Natural killer cell (primary cell): ENCODE measurements at regions not wholly inside any gene's neighbourhood (a gene's known extent, or its start where the extent isn't known, plus 50 kb on each side); places are given as distances from the start of the nearest gene placed in this dataset.

Source experiments
- ATAC-seq, 3 donors: fragments of 150-1000 bp in 2 of 3; fragments of 200-7000 bp in 1 of 3; cut with Tn5 transposase; 1 replicate in 1 of 3; 2 replicates in 2 of 3; pipeline ENCODE4 v1.10.0; 2021; ENCODE audit warnings: mild to moderate bottlenecking in 2 of 3, moderate library complexity in 2 of 3
- DNase-seq, 2 donors: peaks; one replicate each; pipeline versions ENCODE4 v3.0.0 to v3.0.0-alpha.2; 2013 to 2021; ENCODE audit warnings: mixed read lengths in 1 of 2
- H3K27ac ChIP-seq: one replicate; pipeline ENCODE4 v1.5.1; 2013; ENCODE audit warnings: mild to moderate bottlenecking, low read length
- H3K27me3 ChIP-seq: one replicate; pipeline ENCODE4 v1.6.1; 2013; ENCODE audit warnings: low read length; ENCODE audit not compliant: control insufficient read depth, insufficient read depth
- H3K36me3 ChIP-seq: one replicate; pipeline ENCODE4 v1.6.1; 2013; ENCODE audit warnings: low read length; ENCODE audit not compliant: control insufficient read depth, insufficient read depth
- H3K4me1 ChIP-seq: one replicate; pipeline ENCODE4 v1.6.1; 2013; ENCODE audit warnings: low read length; ENCODE audit not compliant: control insufficient read depth, insufficient read depth
- H3K4me3 ChIP-seq: one replicate; pipeline ENCODE4 v1.5.1; 2013; ENCODE audit warnings: low read length
- H3K9me3 ChIP-seq: one replicate; pipeline ENCODE4 v1.6.1; 2013; ENCODE audit warnings: low read length; ENCODE audit not compliant: control insufficient read depth, insufficient read depth
- H3K27ac Mint-ChIP-seq, 2 donors: one replicate each; pipeline ENCODE4 v1.8.0; 2022; ENCODE audit warnings: mild to moderate bottlenecking in 2 of 2, mixed read lengths in 2 of 2, moderate library complexity in 1 of 2
- H3K27me3 Mint-ChIP-seq, 2 donors: one replicate each; pipeline ENCODE4 v1.8.0; 2022; ENCODE audit warnings: low read depth in 2 of 2, mixed read lengths in 2 of 2
- H3K36me3 Mint-ChIP-seq: one replicate; pipeline ENCODE4 v1.8.0; 2022; ENCODE audit warnings: mixed read lengths
- H3K4me1 Mint-ChIP-seq, 2 donors: one replicate each; pipeline ENCODE4 v1.8.0; 2022; ENCODE audit warnings: mixed read lengths in 2 of 2
- H3K4me3 Mint-ChIP-seq: one replicate; pipeline ENCODE4 v1.8.0; 2022; ENCODE audit warnings: mild to moderate bottlenecking, moderate library complexity, mixed read lengths
- H3K9me3 Mint-ChIP-seq, 2 donors: one replicate each; pipeline ENCODE4 v1.8.0; 2022; ENCODE audit warnings: mixed read lengths in 2 of 2
- CTCF ChIP-seq: fragments of 200-600 bp; IDR thresholded peaks from one replicate; pipeline ENCODE4 v1.8.0; 2022; ENCODE audit warnings: antibody characterized with exemption
- WGBS: methylation state at CpG from one replicate; pipeline ENCODE4 v1.1.7; 2013; ENCODE audit warnings: missing lambda C conversion rate; ENCODE audit not compliant: insufficient coverage; 5-methylcytosine and 5-hydroxymethylcytosine counted together
- intact Hi-C: fragments of 100-400 bp; cut with micrococcal nuclease; formaldehyde crosslinking; loops from one replicate; pipeline ENCODE4 v1.14.2; 2022

DNA sequence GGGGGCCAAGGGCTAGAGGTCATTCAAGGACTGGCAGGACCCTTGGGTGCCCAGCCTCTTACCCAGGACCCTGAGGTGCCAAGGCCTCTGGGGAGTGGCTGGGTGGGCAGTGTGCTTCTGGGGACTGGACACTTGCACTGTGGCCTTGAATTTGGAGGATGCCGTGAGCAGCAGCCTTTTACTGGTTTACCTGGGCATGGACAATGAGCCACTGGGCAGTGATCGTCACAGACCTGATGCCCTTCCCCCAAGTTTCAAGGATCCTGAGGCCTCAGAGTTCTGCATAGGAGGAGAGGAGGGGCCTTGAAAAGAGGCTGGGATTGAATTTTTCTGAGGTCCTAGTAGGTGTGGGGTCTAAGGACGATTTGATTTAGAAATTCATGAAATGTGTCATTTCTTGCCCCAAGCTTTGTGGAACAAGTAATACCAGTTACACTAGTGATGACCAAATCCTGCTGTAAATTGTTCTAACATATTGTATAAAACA lies 146.1 kb upstream of the TPM1 start:
- WGBS: 79% methylated on average over 3 of the region's 3 CpGs

GRCh38 chr15:62896969-62897486 lies 145.5 kb upstream of the TPM1 start:
- 95% methylated on average over 19 of the region's 19 CpGs for WGBS
- no peaks in the 10 kb centered on the region for H3K27me3 Mint-ChIP-seq
- no peak for DNase-seq
- H3K9me3 Mint-ChIP-seq: no peaks in the 10 kb centered on the region
- Histone ChIP-seq H3K4me3 (no peak overlapping the region), H3K4me1 (no peaks in the 10 kb centered on the region), H3K9me3 (no peaks in the 10 kb centered on the region), H3K27me3 (no peaks in the 10 kb centered on the region), H3K27ac (no peak overlapping the region), H3K36me3 (no peaks in the 10 kb centered on the region)
- H3K4me1 Mint-ChIP-seq: no peaks in the 10 kb centered on the region
- TF ChIP-seq CTCF: no peak
- intact Hi-C loops: no loop called here
- no peak overlapping the region for H3K4me3 Mint-ChIP-seq
- no peaks in the 10 kb centered on the region for H3K36me3 Mint-ChIP-seq
- ATAC-seq: no peak
- H3K27ac Mint-ChIP-seq: no peak overlapping the region

More for the DNA sequence above, 146.1 kb upstream of the TPM1 start:
- Mint-ChIP-seq H3K27me3 (no peaks in the 10 kb centered on the region), H3K4me3 (no peak overlapping the region), H3K4me1 (no peaks in the 10 kb centered on the region), H3K27ac (no peak overlapping the region), H3K9me3 (no peaks in the 10 kb centered on the region), H3K36me3 (no peaks in the 10 kb centered on the region)
- intact Hi-C loops: no loop called here
- Histone ChIP-seq H3K9me3 (no peaks in the 10 kb centered on the region), H3K4me1 (no peaks in the 10 kb centered on the region), H3K4me3 (no peak overlapping the region), H3K27ac (no peak overlapping the region), H3K36me3 (no peaks in the 10 kb centered on the region), H3K27me3 (no peaks in the 10 kb centered on the region)
- DNase-seq: no peak
- no peak for ATAC-seq
- TF ChIP-seq CTCF: no peak

- Mint-ChIP-seq H3K4me1 (no peaks in the 10 kb centered on the region), H3K9me3 (no peaks in the 10 kb centered on the region), H3K4me3 (no peak overlapping the region), H3K27me3 (no peaks in the 10 kb centered on the region), H3K36me3 (no peaks in the 10 kb centered on the region), H3K27ac (no peak overlapping the region)
- WGBS: 65% methylated on average over 8 of the region's 8 CpGs
- H3K4me1 ChIP-seq: no peaks in the 10 kb centered on the region
- no peak overlapping the region for H3K4me3 ChIP-seq
- DNase-seq (no peak), ATAC-seq (no peak)
- no peak overlapping the region for H3K27ac ChIP-seq
- intact Hi-C loops: no loop called here
- H3K27me3 ChIP-seq: no peaks in the 10 kb centered on the region
- no peaks in the 10 kb centered on the region for H3K36me3 ChIP-seq
- H3K9me3 ChIP-seq: no peaks in the 10 kb centered on the region
- TF ChIP-seq CTCF: no peak
Observed at GRCh38 chr15:62897634-62898033, 144.9 kb upstream of the TPM1 start.

- Mint-ChIP-seq H3K9me3 (no peaks in the 10 kb centered on the region), H3K36me3 (no peaks in the 10 kb centered on the region), H3K4me1 (no peaks in the 10 kb centered on the region), H3K4me3 (no peak overlapping the region), H3K27me3 (no peaks in the 10 kb centered on the region), H3K27ac (no peak overlapping the region)
- intact Hi-C loops: no loop called here
- TF ChIP-seq CTCF: no peak
- Histone ChIP-seq H3K36me3 (no peaks in the 10 kb centered on the region), H3K27ac (no peak overlapping the region), H3K4me1 (no peaks in the 10 kb centered on the region), H3K4me3 (no peak overlapping the region), H3K27me3 (no peaks in the 10 kb centered on the region), H3K9me3 (no peaks in the 10 kb centered on the region)
- DNase-seq (no peak), ATAC-seq (no peak)
- 79% methylated on average over 2 of the region's 2 CpGs for WGBS
Observed at GRCh38 chr15:62899090-62899493, 143.5 kb upstream of the TPM1 start.
